ENCODE measurements at regions not wholly inside any gene's neighbourhood (a gene's known extent, or its start where the extent isn't known, plus 50 kb on each side); places are given as distances from the start of the nearest gene placed in this dataset.

DNA sequence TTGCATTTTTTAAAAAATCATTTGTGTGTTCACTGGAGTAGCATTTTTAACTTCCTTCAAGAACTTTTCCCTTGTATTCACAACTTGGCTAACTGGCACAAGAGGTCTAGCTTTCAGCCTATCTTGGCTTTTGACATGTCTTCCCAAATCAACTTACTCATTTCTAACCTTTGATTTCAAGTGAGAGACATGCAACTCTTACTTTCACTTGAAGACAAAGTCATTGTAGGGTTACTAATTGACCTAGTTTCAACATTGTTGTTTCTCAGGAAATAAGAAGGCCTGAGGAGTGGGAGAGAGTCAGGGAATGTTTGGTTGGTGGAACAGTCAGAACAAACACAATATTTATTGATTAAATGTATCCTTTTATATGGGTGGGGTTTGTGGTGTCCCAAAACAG, 95.0 kb upstream of the C9orf72 start:
- TF ChIP-seq, protein P1, sequence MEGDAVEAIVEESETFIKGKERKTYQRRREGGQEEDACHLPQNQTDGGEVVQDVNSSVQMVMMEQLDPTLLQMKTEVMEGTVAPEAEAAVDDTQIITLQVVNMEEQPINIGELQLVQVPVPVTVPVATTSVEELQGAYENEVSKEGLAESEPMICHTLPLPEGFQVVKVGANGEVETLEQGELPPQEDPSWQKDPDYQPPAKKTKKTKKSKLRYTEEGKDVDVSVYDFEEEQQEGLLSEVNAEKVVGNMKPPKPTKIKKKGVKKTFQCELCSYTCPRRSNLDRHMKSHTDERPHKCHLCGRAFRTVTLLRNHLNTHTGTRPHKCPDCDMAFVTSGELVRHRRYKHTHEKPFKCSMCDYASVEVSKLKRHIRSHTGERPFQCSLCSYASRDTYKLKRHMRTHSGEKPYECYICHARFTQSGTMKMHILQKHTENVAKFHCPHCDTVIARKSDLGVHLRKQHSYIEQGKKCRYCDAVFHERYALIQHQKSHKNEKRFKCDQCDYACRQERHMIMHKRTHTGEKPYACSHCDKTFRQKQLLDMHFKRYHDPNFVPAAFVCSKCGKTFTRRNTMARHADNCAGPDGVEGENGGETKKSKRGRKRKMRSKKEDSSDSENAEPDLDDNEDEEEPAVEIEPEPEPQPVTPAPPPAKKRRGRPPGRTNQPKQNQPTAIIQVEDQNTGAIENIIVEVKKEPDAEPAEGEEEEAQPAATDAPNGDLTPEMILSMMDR (IDR thresholded peaks at IDR 0.05; ENCODE audit: low read length, missing control alignments): no peak
- DNase-seq (ENCODE audit: low read depth): no peak
- H3K4me3 ChIP-seq (replicated peaks; ENCODE audit: low read depth, low read length): no peak overlapping the region

DNA sequence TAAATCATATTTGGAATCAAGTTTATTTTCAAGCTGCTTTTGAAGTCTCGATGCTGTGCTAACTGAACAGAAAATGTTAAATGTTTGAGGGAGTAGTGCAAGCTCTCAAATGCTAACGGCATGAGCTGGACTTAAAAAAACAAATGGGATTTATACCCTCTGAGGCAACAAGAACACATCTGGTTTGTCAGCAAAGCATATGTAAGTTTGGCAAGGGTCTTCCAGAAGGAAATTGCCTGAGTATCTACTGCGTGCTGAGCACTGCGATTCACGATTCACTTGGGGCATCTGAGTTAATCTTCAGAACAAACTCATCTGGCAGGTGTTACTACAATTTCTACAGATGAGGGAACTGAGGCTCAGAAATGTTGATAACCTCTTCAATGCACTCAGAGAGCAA, 98.4 kb upstream of the C9orf72 start:
- TF ChIP-seq, protein P1 (IDR thresholded peaks at IDR 0.05; ENCODE audit: low read length, missing control alignments): no peak
- H3K4me3 ChIP-seq (replicated peaks; ENCODE audit: low read depth, low read length): no peak overlapping the region
- DNase-seq (ENCODE audit: low read depth): no peak

DNA sequence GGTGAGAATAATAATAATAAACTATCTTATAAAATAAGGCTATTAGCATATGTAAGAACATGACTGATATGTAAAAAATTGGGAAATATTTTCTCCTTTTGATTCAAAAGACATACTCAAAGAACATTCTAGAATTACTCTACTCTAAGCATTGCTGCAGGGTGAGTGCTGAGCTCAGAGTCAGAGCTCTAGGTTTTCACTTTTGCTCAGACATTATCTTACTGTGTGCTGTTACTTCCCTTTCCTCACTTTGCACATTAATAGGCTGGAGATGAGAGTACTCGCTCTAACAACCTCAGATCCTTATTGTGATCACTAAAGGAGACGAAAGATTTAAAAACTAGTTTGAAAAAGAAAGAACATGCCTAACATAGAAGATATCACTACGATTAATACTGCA, 99.4 kb upstream of the C9orf72 start:
- no peak for DNase-seq (ENCODE audit: low read depth)
- H3K4me3 ChIP-seq (replicated peaks; ENCODE audit: low read depth, low read length): no peak overlapping the region
- TF ChIP-seq, protein P1 (IDR thresholded peaks at IDR 0.05; ENCODE audit: low read length, missing control alignments): no peak

DNA sequence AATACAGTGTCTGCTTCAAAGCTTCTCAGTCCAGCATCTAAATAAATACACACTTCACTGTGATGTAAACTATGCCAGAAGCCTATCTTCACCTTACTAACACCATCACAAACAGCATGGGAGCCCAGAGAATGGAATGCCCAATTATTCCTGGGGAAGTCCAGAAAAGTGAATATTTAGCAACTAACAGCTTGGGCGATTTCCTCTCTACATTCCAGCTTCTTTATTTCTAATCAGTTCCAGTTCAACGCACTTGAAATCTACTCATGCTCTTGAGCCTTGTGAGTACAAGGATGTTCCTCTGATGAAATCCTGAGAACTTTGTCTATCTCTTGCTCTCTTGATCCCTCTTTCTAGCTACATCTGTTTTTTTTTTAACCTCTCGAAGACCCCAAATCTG, 100.4 kb upstream of the C9orf72 start:
- TF ChIP-seq, protein P1 (IDR thresholded peaks at IDR 0.05; ENCODE audit: low read length, missing control alignments): no peak
- H3K4me3 ChIP-seq (replicated peaks; ENCODE audit: low read depth, low read length): no peak overlapping the region
- DNase-seq (ENCODE audit: low read depth): peak; percentile 1

DNA sequence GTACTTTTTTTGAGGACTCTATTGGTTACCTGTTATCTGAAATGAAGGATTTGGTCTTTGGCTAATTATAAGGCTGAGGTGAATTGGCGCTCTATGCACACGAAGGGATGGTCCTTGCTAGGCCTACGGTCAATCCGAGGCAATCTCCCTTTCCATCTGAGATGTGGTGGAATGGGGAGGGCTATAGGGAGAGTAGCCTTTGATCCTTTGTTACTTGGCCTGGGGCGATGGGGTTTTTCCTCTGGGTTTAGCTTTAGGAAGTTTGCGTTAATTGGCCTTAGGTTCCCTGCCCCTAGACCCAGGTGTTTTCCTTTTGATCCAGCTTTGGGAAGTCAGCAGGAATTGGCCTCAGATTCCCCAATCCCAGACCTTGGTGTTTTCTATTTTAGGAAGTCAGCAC, 102.1 kb upstream of the C9orf72 start:
- no peak for DNase-seq (ENCODE audit: low read depth)
- H3K4me3 ChIP-seq (replicated peaks; ENCODE audit: low read depth, low read length): no peak overlapping the region
- TF ChIP-seq, protein P1 (IDR thresholded peaks at IDR 0.05; ENCODE audit: low read length, missing control alignments): no peak

DNA sequence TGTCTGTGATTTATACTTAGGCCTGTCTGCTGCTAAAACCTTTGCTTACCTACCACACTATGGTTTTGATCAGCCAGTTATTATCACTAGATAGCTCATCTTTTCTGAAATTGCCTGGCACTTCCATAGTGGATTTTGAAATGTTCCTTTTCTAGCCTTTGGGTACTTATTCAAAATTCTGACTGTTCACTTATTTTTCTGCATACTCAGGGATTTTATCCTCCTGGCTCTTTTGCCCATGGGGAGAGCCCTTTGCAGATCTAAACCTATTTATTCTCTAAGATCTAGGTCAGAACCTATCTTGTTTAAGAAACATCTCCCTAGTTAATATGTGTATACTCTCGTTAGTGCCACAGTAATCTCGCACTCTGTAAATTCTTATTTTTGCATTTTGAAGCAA, 103.5 kb upstream of the C9orf72 start:
- H3K4me3 ChIP-seq (replicated peaks; ENCODE audit: low read depth, low read length): no peak overlapping the region
- TF ChIP-seq, protein P1 (IDR thresholded peaks at IDR 0.05; ENCODE audit: low read length, missing control alignments): no peak
- DNase-seq (ENCODE audit: low read depth): no peak

DNA sequence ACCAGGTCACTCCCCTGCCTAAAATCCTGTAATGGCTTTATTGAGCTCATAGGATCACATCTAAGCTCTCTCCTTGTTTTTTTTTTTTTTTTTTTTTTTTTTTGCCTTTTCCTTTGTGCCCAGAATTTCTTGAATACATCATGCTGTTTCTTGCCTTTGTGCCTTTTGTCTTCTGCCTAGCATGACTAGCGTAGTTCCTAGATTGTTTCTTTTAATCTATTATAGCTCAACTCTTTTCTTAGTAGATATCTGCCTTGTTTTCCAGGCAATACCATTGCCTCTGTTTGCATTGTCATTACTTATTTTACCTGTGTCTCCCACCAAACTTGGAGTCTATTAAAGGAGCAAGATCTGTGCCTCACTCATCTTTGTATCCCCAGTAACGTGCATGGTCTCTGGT, 106.1 kb upstream of the C9orf72 start:
- no peak for DNase-seq (ENCODE audit: low read depth)
- TF ChIP-seq, protein P1 (IDR thresholded peaks at IDR 0.05; ENCODE audit: low read length, missing control alignments): no peak
- H3K4me3 ChIP-seq (replicated peaks; ENCODE audit: low read depth, low read length): no peak overlapping the region

All from fibroblast of pulmonary artery (primary cell).